ENCODE measurements at regions not wholly inside any gene's neighbourhood (a gene's known extent, or its start where the extent isn't known, plus 50 kb on each side); places are given as distances from the start of the nearest gene placed in this dataset.

- H3K4me1 ChIP-seq (ENCODE audit: control insufficient read depth in 1 of 2, insufficient read depth in 1 of 2, low read depth in 1 of 2, low read length in 1 of 2) = peaks cover 12 to 19% of the 10 kb centered on the region in 2 experiments
- no peak overlapping the region for H3K4me3 ChIP-seq (ENCODE audit: low read depth in 1 of 2, low read length in 1 of 2)
- H3K27me3 ChIP-seq = no peaks in the 10 kb centered on the region
- H3K36me3 ChIP-seq = no peaks in the 10 kb centered on the region
- no peaks in the 10 kb centered on the region for H3K9me3 ChIP-seq
- H3K27ac ChIP-seq = peak overlapping the region; percentile 50
- no peak for TF ChIP-seq CTCF (IDR thresholded peaks at IDR 0.05)
Observed at GRCh38 chr5:106894964-106895363, 775.8 kb downstream of the EFNA5 start.

- H3K4me1 ChIP-seq (ENCODE audit: control insufficient read depth in 1 of 2, insufficient read depth in 1 of 2, low read depth in 1 of 2, low read length in 1 of 2) = no peaks in the 10 kb centered on the region
- no peaks in the 10 kb centered on the region for H3K27me3 ChIP-seq
- no peaks in the 10 kb centered on the region for H3K9me3 ChIP-seq
- no peak for TF ChIP-seq CTCF (IDR thresholded peaks at IDR 0.05)
- no peak overlapping the region for H3K27ac ChIP-seq
- no peak overlapping the region for H3K4me3 ChIP-seq (ENCODE audit: low read depth in 1 of 2, low read length in 1 of 2)
- H3K36me3 ChIP-seq = no peaks in the 10 kb centered on the region
Observed at GRCh38 chr5:106882035-106882434, 788.7 kb downstream of the EFNA5 start.

GRCh38 chr5:106880656-106881055 is 790.1 kb downstream of the EFNA5 start:
- Histone ChIP-seq H3K4me3 (ENCODE audit: low read depth in 1 of 2, low read length in 1 of 2) (no peak overlapping the region), H3K27me3 (no peaks in the 10 kb centered on the region), H3K27ac (no peak overlapping the region), H3K4me1 (ENCODE audit: control insufficient read depth in 1 of 2, insufficient read depth in 1 of 2, low read depth in 1 of 2, low read length in 1 of 2) (no peaks in the 10 kb centered on the region), H3K9me3 (no peaks in the 10 kb centered on the region), H3K36me3 (no peaks in the 10 kb centered on the region)
- TF ChIP-seq CTCF (IDR thresholded peaks at IDR 0.05) = no peak

GRCh38 chr5:106877881-106878280 is 792.9 kb downstream of the EFNA5 start:
- Histone ChIP-seq H3K4me1 (ENCODE audit: control insufficient read depth in 1 of 2, insufficient read depth in 1 of 2, low read depth in 1 of 2, low read length in 1 of 2) (no peaks in the 10 kb centered on the region), H3K36me3 (no peaks in the 10 kb centered on the region), H3K4me3 (ENCODE audit: low read depth in 1 of 2, low read length in 1 of 2) (no peak overlapping the region), H3K9me3 (no peaks in the 10 kb centered on the region), H3K27me3 (no peaks in the 10 kb centered on the region), H3K27ac (no peak overlapping the region)
- TF ChIP-seq CTCF (IDR thresholded peaks at IDR 0.05) = no peak

- Histone ChIP-seq H3K4me1 (ENCODE audit: control insufficient read depth in 1 of 2, insufficient read depth in 1 of 2, low read depth in 1 of 2, low read length in 1 of 2) (no peaks in the 10 kb centered on the region), H3K27ac (no peak overlapping the region), H3K9me3 (no peaks in the 10 kb centered on the region), H3K36me3 (no peaks in the 10 kb centered on the region), H3K4me3 (ENCODE audit: low read depth in 1 of 2, low read length in 1 of 2) (no peak overlapping the region), H3K27me3 (no peaks in the 10 kb centered on the region)
- TF ChIP-seq CTCF (IDR thresholded peaks at IDR 0.05) = no peak
Observed at GRCh38 chr5:106876665-106877194, 794.0 kb downstream of the EFNA5 start.

- H3K9me3 ChIP-seq = no peaks in the 10 kb centered on the region
- no peaks in the 10 kb centered on the region for H3K4me1 ChIP-seq (ENCODE audit: control insufficient read depth in 1 of 2, insufficient read depth in 1 of 2, low read depth in 1 of 2, low read length in 1 of 2)
- H3K27me3 ChIP-seq = no peaks in the 10 kb centered on the region
- H3K4me3 ChIP-seq (ENCODE audit: low read depth in 1 of 2, low read length in 1 of 2) = no peak overlapping the region
- H3K27ac ChIP-seq = no peak overlapping the region
- no peaks in the 10 kb centered on the region for H3K36me3 ChIP-seq
- TF ChIP-seq CTCF (IDR thresholded peaks at IDR 0.05) = no peak
Observed at GRCh38 chr5:106876298-106876622, 794.5 kb downstream of the EFNA5 start.

All from neutrophil (primary cell).